ENCODE measurements at regions not wholly inside any gene's neighbourhood (a gene's known extent, or its start where the extent isn't known, plus 50 kb on each side); places are given as distances from the start of the nearest gene placed in this dataset.

DNA sequence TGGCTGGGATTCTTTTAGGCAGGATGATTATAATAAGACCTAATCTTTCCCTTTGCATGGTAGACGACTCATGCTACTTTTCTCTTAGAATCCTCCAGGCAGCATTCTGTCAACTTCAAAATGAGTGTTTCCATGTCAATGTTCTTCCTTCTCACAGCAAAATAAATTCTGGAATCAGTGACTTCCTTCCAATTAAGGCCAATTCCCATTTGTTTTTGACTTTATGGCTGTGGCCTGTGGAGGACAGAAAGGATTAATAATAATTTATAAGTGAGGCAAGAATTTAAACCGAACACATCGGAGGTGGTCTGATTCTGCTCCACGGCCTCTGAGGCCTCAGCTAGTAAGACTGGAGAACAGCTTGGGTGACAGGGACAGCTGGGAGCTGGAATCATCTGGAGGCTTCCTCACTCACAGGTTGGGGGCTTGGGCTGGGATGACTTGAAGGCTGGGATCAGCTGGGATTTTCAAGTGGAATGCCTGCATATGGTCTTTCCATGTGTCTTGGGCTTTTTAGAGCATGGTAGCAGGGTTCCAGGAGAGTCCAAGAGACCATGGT lies 241.8 kb upstream of the MCTP2 start:
- intact Hi-C loops (cut with DNase I; ENCODE audit: low total_unique reads) (no loop called here), in situ Hi-C loops (cut with MboI; ENCODE audit: low pct_ligation_motif_present in 1 of 4, low pct_unique_long_range_greater_than_20kb in 1 of 4, low sequenced_read_pairs in 3 of 4) (loop anchor here in 3 of 4 donors (25.0 kb wide), 1 partner anchor 902 kb away; the partner anchor contains the start of gene RGMA (in 3 of the 3))
- Histone ChIP-seq H3K4me1 (no peaks in the 10 kb centered on the region), H3K36me3 (no peaks in the 10 kb centered on the region), H3K27ac (no peak overlapping the region), H3K27me3 (no peaks in the 10 kb centered on the region), H3K4me3 (no peak overlapping the region), H3K9me3 (no peaks in the 10 kb centered on the region)
- 67 to 92% methylated on average over 2 to 4 of the region's 4 CpGs for WGBS, 2 donors (ENCODE audit: low coverage in 1 of 2)
- TF ChIP-seq, protein P1, sequence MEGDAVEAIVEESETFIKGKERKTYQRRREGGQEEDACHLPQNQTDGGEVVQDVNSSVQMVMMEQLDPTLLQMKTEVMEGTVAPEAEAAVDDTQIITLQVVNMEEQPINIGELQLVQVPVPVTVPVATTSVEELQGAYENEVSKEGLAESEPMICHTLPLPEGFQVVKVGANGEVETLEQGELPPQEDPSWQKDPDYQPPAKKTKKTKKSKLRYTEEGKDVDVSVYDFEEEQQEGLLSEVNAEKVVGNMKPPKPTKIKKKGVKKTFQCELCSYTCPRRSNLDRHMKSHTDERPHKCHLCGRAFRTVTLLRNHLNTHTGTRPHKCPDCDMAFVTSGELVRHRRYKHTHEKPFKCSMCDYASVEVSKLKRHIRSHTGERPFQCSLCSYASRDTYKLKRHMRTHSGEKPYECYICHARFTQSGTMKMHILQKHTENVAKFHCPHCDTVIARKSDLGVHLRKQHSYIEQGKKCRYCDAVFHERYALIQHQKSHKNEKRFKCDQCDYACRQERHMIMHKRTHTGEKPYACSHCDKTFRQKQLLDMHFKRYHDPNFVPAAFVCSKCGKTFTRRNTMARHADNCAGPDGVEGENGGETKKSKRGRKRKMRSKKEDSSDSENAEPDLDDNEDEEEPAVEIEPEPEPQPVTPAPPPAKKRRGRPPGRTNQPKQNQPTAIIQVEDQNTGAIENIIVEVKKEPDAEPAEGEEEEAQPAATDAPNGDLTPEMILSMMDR (IDR thresholded peaks at IDR 0.05), result no peak
- TF ChIP-seq POLR2A (IDR thresholded peaks at IDR 0.05), result no peak
- TF ChIP-seq POLR2AphosphoS5 (IDR thresholded peaks at IDR 0.05), result no peak
- no peak for TF ChIP-seq EP300 (IDR thresholded peaks at IDR 0.05; ENCODE audit: low read depth)
- DNase-seq, result no peak

DNA sequence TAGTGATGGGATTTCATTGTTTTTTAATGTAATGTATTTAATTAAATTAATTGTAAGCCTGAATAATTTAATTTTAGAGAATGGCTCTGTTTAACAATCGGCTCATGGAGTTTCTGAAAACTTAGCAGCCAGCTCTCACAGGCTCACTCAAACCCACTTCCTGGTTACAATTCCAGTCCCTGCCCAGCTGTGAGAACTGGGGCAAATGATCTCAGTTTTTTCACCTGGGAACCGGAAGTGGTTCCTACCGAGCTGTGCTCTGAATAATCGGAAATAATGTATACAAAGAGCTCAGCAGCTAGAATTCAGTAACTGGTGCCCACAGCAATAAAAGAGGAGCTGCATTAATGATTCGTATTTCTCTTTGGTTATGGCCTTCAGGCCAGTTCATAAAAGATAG lies 244.3 kb upstream of the MCTP2 start:
- WGBS, 2 donors (ENCODE audit: low coverage in 1 of 2), result 61 to 69% methylated on average over 3 to 5 of the region's 5 CpGs
- no peak for DNase-seq
- Histone ChIP-seq H3K27me3 (no peaks in the 10 kb centered on the region), H3K36me3 (no peaks in the 10 kb centered on the region), H3K27ac (no peak overlapping the region), H3K9me3 (no peaks in the 10 kb centered on the region), H3K4me3 (no peak overlapping the region), H3K4me1 (peaks cover 0 to 7% (median 0%) of the 10 kb centered on the region in 4 donors)
- in situ Hi-C loops (cut with MboI; ENCODE audit: low pct_ligation_motif_present in 1 of 4, low pct_unique_long_range_greater_than_20kb in 1 of 4, low sequenced_read_pairs in 3 of 4) (loop anchor here in 3 of 4 donors (25.0 kb wide), 1 partner anchor 900 kb away; the partner anchor contains the start of gene RGMA (in 3 of the 3)), intact Hi-C loops (cut with DNase I; ENCODE audit: low total_unique reads) (no loop called here)
- TF ChIP-seq POLR2A (IDR thresholded peaks at IDR 0.05), result no peak
- no peak for TF ChIP-seq EP300 (IDR thresholded peaks at IDR 0.05; ENCODE audit: low read depth)
- no peak for TF ChIP-seq POLR2AphosphoS5 (IDR thresholded peaks at IDR 0.05)
- TF ChIP-seq, protein P1 (IDR thresholded peaks at IDR 0.05), result no peak

DNA sequence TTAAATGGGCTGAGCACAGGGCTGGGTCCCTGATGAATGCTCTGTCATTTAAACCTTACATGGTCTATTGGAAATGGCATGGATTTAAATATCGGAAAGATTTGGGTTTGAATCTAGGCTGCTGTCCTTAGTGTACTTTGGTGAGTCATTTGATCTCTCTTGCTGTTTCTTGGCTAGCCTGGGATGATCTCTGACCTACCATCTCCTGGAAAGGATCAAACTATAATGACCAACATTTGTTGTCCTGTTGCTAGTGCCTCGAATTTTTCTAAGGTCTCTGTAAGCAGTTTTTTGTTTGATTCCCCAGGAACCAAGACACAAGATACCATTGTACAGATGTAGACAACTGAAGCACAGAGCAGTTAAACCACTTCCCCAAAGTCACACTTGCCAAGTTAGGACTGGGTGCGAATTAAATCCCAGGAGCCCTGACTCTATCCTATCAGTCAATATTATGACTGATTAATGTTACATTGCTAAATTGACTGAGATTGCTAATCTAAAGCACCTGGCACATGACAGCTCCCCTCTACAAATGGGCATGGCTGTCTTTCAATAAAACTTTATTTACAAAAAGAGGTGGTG lies 244.9 kb upstream of the MCTP2 start:
- H3K4me1 ChIP-seq, result peaks cover 0 to 11% (median 0%) of the 10 kb centered on the region in 4 donors
- no peak for DNase-seq
- 50 to 66% methylated on average over 2 to 3 of the region's 3 CpGs for WGBS, 2 donors (ENCODE audit: low coverage in 1 of 2)
- no peaks in the 10 kb centered on the region for H3K36me3 ChIP-seq
- no peak for TF ChIP-seq EP300 (IDR thresholded peaks at IDR 0.05; ENCODE audit: low read depth)
- no peak for TF ChIP-seq POLR2A (IDR thresholded peaks at IDR 0.05)
- TF ChIP-seq, protein P1 (IDR thresholded peaks at IDR 0.05), result no peak
- no peak for TF ChIP-seq POLR2AphosphoS5 (IDR thresholded peaks at IDR 0.05)
- no peaks in the 10 kb centered on the region for H3K9me3 ChIP-seq
- intact Hi-C loops (cut with DNase I; ENCODE audit: low total_unique reads), result no loop called here
- H3K27me3 ChIP-seq, result no peaks in the 10 kb centered on the region
- H3K4me3 ChIP-seq, result no peak overlapping the region
- no peak overlapping the region for H3K27ac ChIP-seq
- in situ Hi-C loops (cut with MboI; ENCODE audit: low pct_ligation_motif_present in 1 of 4, low pct_unique_long_range_greater_than_20kb in 1 of 4, low sequenced_read_pairs in 3 of 4), result loop anchor here in 3 of 4 donors (25.0 kb wide), 1 partner anchor 899 kb away; the partner anchor contains the start of gene RGMA (in 3 of the 3)

DNA sequence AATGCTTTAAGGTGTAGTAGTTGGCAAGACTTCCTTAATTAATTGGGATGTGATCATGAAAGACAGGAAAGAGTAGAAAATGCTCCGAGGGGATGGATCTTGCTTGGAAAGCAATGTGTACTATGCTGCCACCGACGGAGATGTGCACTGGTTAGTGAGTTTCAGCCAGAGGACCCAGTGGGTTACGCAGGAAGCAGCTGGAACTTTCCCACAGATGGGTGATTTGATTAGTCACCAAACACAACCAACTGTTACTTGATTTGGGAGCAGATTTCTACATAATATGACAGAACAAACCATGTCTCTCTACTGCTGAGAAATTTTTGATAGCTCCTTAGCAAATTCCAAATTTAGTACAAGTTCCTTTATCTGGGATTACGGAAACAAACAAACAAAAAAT lies 245.4 kb upstream of the MCTP2 start:
- in situ Hi-C loops (cut with MboI; ENCODE audit: low pct_ligation_motif_present in 1 of 4, low pct_unique_long_range_greater_than_20kb in 1 of 4, low sequenced_read_pairs in 3 of 4), result loop anchor here in 3 of 4 donors (25.0 kb wide), 1 partner anchor 899 kb away; the partner anchor contains the start of gene RGMA (in 3 of the 3)
- H3K4me1 ChIP-seq, result peaks cover 0 to 11% (median 0%) of the 10 kb centered on the region in 4 donors
- no peaks in the 10 kb centered on the region for H3K27me3 ChIP-seq
- no peaks in the 10 kb centered on the region for H3K36me3 ChIP-seq
- H3K27ac ChIP-seq, result no peak overlapping the region
- 64 to 67% methylated on average over 5 of the region's 5 CpGs for WGBS, 2 donors (ENCODE audit: low coverage in 1 of 2)
- H3K9me3 ChIP-seq, result no peaks in the 10 kb centered on the region
- TF ChIP-seq POLR2AphosphoS5 (IDR thresholded peaks at IDR 0.05) (no peak), POLR2A (IDR thresholded peaks at IDR 0.05) (no peak), EP300 (IDR thresholded peaks at IDR 0.05; ENCODE audit: low read depth) (no peak)
- TF ChIP-seq, protein P1 (IDR thresholded peaks at IDR 0.05), result no peak
- no peak overlapping the region for H3K4me3 ChIP-seq
- no peak for DNase-seq
- intact Hi-C loops (cut with DNase I; ENCODE audit: low total_unique reads), result no loop called here
